HG02840 (cell line): ENCODE measurements at regions not wholly inside any gene's neighbourhood (a gene's known extent, or its start where the extent isn't known, plus 50 kb on each side); places are given as distances from the start of the nearest gene placed in this dataset.

Experiments used
- ATAC-seq: cut with Tn5 transposase; IDR thresholded peaks from one replicate; pipeline ENCODE4 v1.9.1; 2021; ENCODE audit warnings: mild to moderate bottlenecking, moderate library complexity, moderate number of reproducible peaks; ENCODE audit not compliant: unreplicated experiment, low FRiP score

DNA sequence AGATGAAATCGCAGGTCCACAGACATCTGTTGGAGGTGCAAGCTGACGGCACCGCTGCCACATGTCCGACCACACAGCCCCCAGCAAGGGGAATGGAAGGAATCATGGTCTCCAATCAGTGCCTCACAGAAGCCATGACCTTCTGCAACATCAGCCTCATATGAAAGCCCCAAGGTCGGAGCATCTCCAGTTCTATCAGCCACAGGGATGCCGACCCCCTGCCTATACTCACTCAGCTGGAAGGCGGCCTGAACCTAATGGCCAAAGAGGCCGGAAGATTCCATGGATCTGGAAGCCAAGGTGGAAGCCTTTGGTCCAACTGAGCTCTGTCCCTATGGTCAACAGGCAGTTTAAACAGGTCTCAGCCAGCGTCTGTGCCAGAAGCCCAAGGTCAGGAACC is 278.8 kb downstream of the TNS1 start:
- no peak for ATAC-seq

GRCh38 chr2:217722883-217723472 is 279.8 kb downstream of the TNS1 start:
- no peak for ATAC-seq

DNA sequence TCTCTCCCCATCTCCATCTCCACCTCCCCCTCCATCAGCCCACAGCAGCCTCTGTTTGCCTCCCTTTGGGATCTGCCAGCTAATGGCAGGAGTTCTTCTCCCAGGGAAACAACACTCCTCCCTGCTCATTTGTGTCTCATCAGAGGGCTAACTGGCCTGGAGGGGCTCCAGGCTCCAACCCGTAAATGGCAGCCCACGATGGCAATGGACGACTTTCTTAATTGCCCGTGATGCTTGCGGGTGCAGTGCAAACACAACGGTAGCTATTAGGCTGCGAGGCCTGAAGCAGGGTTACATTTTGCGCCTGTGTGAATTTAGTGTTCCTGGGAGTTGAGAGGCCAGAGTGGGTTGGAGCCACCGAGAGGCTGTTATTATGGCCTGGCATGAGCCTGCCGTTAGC is 285.1 kb downstream of the TNS1 start:
- no peak for ATAC-seq

DNA sequence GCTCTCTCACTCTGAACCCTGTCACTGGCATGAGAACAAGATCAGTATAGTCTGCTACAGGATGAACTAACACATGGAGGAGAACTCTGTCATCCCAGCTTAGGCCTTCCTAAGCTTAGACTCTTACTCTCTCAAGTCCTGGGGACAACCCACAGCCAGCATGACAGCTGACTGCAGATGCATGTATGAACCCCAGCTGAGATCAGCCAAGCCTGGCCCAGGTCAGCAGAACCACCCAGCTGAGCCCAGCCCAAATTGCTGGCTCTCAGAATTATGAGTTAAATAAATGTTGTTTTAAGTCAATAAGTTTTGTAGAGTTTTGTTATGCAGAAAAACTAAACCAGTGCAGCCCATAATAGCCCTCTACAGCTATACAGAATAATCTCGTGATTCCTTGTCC is 287.3 kb downstream of the TNS1 start:
- no peak for ATAC-seq

- ATAC-seq: no peak
Observed at GRCh38 chr2:217714287-217714751, 288.5 kb downstream of the TNS1 start.

DNA sequence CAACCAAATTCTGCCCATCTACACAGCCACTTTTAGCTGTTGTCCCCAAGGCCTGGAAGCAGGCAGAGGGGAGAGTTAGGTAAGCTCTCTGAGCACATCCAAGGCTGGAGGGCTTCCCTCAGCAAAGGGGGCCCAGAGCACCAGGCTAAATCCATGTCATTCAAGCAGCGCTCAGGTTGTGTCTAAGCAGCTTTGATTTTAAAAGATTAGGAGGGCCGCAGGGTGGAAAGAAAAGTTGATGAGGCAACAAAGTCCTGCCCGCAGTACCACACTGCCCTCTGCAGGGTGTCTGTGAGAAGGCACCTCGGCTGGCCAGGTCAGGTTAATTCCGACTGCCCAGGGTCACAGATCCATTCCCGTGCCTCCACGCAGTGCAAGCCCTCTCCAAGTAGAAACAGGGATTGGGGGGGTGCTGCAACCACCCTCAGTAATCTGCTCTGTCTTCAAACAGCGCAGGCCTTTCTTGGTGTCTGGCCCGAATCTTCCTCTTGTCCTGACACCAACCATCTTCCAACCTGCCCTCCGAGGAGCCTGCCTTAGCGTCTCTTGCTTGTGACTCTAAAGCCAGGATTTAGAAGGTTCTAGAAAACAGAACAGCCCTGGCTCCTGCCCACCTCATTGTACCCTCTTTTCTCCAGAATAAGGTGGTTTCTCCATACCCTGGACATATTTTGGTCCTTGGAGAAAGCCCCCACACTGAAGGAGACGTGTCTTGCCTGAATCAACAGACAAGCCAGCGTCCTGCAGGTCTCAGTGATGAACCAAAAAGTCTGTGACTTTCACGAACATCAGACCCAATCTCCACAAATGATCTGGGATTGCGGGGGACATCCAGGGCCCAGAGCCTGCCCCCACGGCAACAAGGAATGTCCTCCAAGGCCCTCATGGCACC is 289.2 kb downstream of the TNS1 start:
- no peak for ATAC-seq

DNA sequence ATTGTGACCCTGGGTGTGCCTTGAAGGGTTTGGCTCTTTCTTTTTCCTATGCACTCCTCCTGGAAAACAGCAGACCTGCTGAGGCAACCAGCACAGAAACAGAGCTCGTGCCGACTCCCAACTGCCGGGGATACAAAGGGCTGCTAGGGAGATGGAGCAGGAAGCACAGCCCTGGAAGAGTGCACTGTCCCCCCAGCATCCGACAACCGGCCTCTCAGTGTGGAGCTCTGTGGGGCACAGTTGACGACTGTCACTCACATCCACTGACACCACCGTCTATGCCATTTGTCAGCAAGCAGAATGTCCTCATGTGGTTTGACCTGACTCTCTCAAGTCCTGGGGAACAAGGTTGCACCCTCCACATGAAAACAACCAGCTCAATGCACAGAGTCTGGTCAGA is 290.4 kb downstream of the TNS1 start:
- ATAC-seq: no peak

GRCh38 chr2:217711188-217711587 is 291.6 kb downstream of the TNS1 start:
- no peak for ATAC-seq

DNA sequence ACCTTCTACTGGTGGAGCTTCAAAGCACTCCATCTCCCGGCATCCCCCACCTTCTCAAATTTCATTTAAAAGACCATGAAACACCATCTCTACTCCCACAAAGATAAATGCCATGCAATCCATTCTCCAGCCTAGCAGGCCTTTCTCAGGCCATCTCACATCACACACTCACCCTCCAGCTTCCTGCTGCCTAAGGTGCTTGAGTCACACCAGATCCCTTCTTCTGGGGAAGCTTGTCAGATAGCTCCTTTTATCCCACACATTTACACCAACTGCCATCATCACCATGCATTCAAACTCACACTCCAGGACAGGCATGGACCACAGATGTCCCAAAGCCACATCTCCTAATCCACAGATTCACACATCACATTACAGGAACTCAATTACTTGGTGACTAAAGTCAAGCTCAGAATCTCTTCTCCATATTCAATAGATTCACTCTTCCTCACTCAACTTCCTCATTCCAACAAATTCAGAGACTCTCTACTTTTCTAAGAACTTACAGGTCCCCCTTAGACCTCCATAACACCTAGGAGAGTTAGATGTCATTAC is 292.5 kb downstream of the TNS1 start:
- ATAC-seq: no peak

DNA sequence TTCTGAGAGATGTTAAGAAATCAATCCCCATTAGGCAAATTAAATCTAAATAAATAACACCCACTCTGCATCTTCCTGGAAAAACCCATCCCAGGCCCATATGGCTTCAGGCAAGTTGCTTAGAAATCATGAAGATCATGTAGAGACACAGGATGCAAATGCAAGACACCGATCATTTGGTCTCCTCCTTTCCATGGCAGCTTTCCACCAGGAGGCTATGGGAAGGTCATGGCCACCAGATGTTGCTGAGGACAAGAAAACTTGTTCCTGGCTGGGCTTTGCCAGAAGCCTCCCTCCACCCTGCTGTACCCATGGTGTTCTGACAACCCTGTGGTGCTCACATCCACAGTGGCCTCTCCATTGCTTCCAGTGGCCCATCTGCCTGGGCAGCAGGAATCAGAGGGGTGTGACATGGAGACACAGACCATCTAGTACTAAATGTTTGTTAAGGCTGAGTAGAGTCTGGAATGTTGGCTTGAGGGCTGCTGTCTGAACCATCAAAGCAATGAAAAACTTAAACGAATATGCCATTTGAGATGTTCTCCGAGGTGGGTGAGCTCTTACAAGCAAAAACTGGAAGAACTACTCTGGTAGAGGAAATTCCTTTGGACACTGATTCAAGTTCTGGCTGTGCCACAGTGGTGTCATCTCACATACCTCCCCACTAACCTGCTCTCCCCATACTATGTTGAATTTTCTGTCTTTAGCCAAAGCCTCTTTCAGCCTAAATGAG is 293.2 kb downstream of the TNS1 start:
- no peak for ATAC-seq

- ATAC-seq: no peak
Observed at GRCh38 chr2:217707131-217707611, 295.6 kb downstream of the TNS1 start.

- ATAC-seq: no peak
Observed at GRCh38 chr2:217706513-217706912, 296.3 kb downstream of the TNS1 start.

DNA sequence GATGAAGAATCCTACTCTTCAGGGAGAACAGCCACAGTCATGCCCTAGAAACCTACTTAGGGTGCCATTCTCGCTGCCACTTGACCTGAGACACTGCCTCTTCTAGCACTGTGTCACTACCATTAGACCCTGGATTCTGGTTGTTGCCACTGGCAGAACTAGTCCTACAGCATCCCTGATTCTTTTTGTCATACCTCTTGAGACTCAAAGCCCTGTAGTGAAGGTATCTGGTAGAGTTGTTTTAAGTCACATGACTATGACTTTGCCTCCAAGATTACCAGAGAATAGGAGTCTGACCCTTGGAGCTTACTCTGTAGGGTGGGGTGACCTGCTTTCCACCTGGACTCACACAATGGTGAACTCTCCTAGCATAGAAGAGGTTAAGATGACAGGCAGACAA is 296.7 kb downstream of the TNS1 start:
- no peak for ATAC-seq

- ATAC-seq: no peak
Observed at GRCh38 chr2:217705461-217705860, 297.3 kb downstream of the TNS1 start.

DNA sequence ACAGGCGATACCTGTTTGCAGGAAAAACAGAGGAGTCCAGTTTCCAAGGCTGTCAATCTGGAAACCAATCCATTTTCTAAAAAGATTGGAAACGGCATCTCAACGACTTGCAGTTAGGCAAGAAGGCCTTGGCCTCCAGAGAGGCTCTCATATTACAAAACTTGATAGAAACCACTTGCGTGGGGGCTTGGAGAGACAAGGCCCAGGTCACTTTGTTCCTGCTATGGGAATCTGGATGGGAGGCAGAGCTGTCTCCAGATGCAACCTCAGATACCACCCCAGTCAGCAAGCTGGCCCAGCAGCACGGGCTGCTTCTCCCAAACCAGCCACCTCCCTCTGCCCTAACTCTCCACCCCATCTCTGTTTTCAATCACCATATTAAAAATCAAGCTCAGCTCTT is 298.8 kb downstream of the TNS1 start:
- no peak for ATAC-seq

GRCh38 chr2:217703102-217703501 is 299.7 kb downstream of the TNS1 start:
- no peak for ATAC-seq

- no peak for ATAC-seq
Observed at GRCh38 chr2:217701622-217702021, 301.2 kb downstream of the TNS1 start.

DNA sequence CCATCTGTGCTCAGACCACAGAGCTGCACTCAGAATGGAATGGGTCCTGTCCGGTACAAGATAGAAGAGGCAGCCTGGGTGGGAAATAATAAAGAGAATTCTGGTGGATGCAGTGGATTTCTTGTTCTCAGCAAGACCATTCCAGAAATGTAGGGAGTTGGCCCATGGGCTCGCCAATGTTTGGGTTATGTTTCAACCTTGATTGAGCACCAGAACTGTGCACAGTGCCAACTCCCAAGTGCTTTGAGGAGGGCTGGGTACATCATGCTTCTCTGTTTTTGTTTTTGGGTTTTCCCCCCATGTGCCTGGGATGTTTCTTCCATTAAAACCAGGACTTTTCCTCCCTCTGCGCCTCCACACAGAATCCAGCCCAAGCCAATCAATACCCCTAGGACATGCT is 304.1 kb downstream of the TNS1 start:
- no peak for ATAC-seq

- no peak for ATAC-seq
Observed at GRCh38 chr2:217695033-217695520, 307.7 kb downstream of the TNS1 start.

GRCh38 chr2:217694291-217694690 is 308.5 kb downstream of the TNS1 start:
- no peak for ATAC-seq

- no peak for ATAC-seq
Observed at GRCh38 chr2:217693363-217693762, 309.4 kb downstream of the TNS1 start.
